ENCODE measurements at regions not wholly inside any gene's neighbourhood (a gene's known extent, or its start where the extent isn't known, plus 50 kb on each side); places are given as distances from the start of the nearest gene placed in this dataset.

- intact Hi-C loops (cut with micrococcal nuclease; ENCODE audit: unreplicated experiment): no loop called here
- Mint-ChIP-seq H3K36me3 (ENCODE audit: insufficient read depth, unreplicated experiment) (no peaks in the 10 kb centered on the region), H3K4me3 (ENCODE audit: unreplicated experiment) (no peak overlapping the region), H3K9me3 (ENCODE audit: unreplicated experiment) (no peaks in the 10 kb centered on the region), H3K27ac (ENCODE audit: unreplicated experiment) (no peak overlapping the region), H3K4me1 (ENCODE audit: low read depth, unreplicated experiment) (no peaks in the 10 kb centered on the region), H3K27me3 (ENCODE audit: insufficient read depth, unreplicated experiment) (no peaks in the 10 kb centered on the region)
- Histone ChIP-seq H3K27me3 (replicated peaks; ENCODE audit: control insufficient read depth, insufficient read depth, low read length) (no peaks in the 10 kb centered on the region; the same call in 1 of the 2 replicates), H3K4me3 (ENCODE audit: low read depth, low read length) (no peak overlapping the region), H3K4me1 (no peaks in the 10 kb centered on the region), H3K36me3 (ENCODE audit: control insufficient read depth, insufficient read depth, low read length) (no peaks in the 10 kb centered on the region), H3K9me3 (no peaks in the 10 kb centered on the region)
- ChIA-PET CTCF (no interaction called here), POLR2A (no interaction called here)
- TF ChIP-seq CTCF (IDR thresholded peaks at IDR 0.05; ENCODE audit: insufficient read depth in 1 of 2, low read depth in 1 of 2, low read length in 1 of 2, severe bottlenecking in 1 of 2, unreplicated experiment in 1 of 2): no peak
- no peak for DNase-seq
- no TSS peak for BruUV-seq (replicated peaks)
Observed at GRCh38 chr10:117747636-117748035, 205.1 kb downstream of the EMX2 start.

GRCh38 chr10:117748058-117748457 lies 205.5 kb downstream of the EMX2 start:
- Histone ChIP-seq H3K36me3 (ENCODE audit: control insufficient read depth, insufficient read depth, low read length) (no peaks in the 10 kb centered on the region), H3K9me3 (no peaks in the 10 kb centered on the region), H3K4me1 (no peaks in the 10 kb centered on the region), H3K4me3 (ENCODE audit: low read depth, low read length) (no peak overlapping the region), H3K27me3 (replicated peaks; ENCODE audit: control insufficient read depth, insufficient read depth, low read length) (no peaks in the 10 kb centered on the region; the same call in 1 of the 2 replicates)
- BruUV-seq (replicated peaks): no TSS peak
- CTCF ChIA-PET: no interaction called here
- Mint-ChIP-seq H3K9me3 (ENCODE audit: unreplicated experiment) (no peaks in the 10 kb centered on the region), H3K27ac (ENCODE audit: unreplicated experiment) (no peak overlapping the region), H3K4me1 (ENCODE audit: low read depth, unreplicated experiment) (no peaks in the 10 kb centered on the region), H3K36me3 (ENCODE audit: insufficient read depth, unreplicated experiment) (no peaks in the 10 kb centered on the region), H3K27me3 (ENCODE audit: insufficient read depth, unreplicated experiment) (no peaks in the 10 kb centered on the region), H3K4me3 (ENCODE audit: unreplicated experiment) (no peak overlapping the region)
- POLR2A ChIA-PET: no interaction called here
- no peak for DNase-seq
- intact Hi-C loops (cut with micrococcal nuclease; ENCODE audit: unreplicated experiment): no loop called here
- no peak for TF ChIP-seq CTCF (IDR thresholded peaks at IDR 0.05; ENCODE audit: insufficient read depth in 1 of 2, low read depth in 1 of 2, low read length in 1 of 2, severe bottlenecking in 1 of 2, unreplicated experiment in 1 of 2)

GRCh38 chr10:117750616-117751015 lies 208.1 kb downstream of the EMX2 start:
- BruUV-seq (replicated peaks): no TSS peak
- H3K27me3 ChIP-seq (replicated peaks; ENCODE audit: control insufficient read depth, insufficient read depth, low read length): no peaks in the 10 kb centered on the region; the same call in 1 of the 2 replicates
- H3K27ac Mint-ChIP-seq (ENCODE audit: unreplicated experiment): no peak overlapping the region
- H3K27me3 Mint-ChIP-seq (ENCODE audit: insufficient read depth, unreplicated experiment): no peaks in the 10 kb centered on the region
- POLR2A ChIA-PET: no interaction called here
- no peaks in the 10 kb centered on the region for H3K9me3 ChIP-seq
- H3K36me3 Mint-ChIP-seq (ENCODE audit: insufficient read depth, unreplicated experiment): no peaks in the 10 kb centered on the region
- H3K4me3 ChIP-seq (ENCODE audit: low read depth, low read length): no peak overlapping the region
- intact Hi-C loops (cut with micrococcal nuclease; ENCODE audit: unreplicated experiment): loop anchor here (5.0 kb wide), 1 partner anchor 208 kb away; the partner anchor contains the start of gene EMX2
- no peaks in the 10 kb centered on the region for H3K36me3 ChIP-seq (ENCODE audit: control insufficient read depth, insufficient read depth, low read length)
- H3K4me1 ChIP-seq: no peaks in the 10 kb centered on the region
- no peak overlapping the region for H3K4me3 Mint-ChIP-seq (ENCODE audit: unreplicated experiment)
- no peaks in the 10 kb centered on the region for H3K4me1 Mint-ChIP-seq (ENCODE audit: low read depth, unreplicated experiment)
- CTCF ChIA-PET: no interaction called here
- no peaks in the 10 kb centered on the region for H3K9me3 Mint-ChIP-seq (ENCODE audit: unreplicated experiment)
- TF ChIP-seq CTCF (IDR thresholded peaks at IDR 0.05; ENCODE audit: insufficient read depth in 1 of 2, low read depth in 1 of 2, low read length in 1 of 2, severe bottlenecking in 1 of 2, unreplicated experiment in 1 of 2): no peak
- DNase-seq: no peak

Measured in Caco-2 (cell line).